ENCODE measurements at regions not wholly inside any gene's neighbourhood (a gene's known extent, or its start where the extent isn't known, plus 50 kb on each side); places are given as distances from the start of the nearest gene placed in this dataset.
"Not testable (repeated sequence)": the region's sequence is repeated elsewhere in the genome, so short reads cannot be mapped to it uniquely, and the experiment has no call there.

DNA sequence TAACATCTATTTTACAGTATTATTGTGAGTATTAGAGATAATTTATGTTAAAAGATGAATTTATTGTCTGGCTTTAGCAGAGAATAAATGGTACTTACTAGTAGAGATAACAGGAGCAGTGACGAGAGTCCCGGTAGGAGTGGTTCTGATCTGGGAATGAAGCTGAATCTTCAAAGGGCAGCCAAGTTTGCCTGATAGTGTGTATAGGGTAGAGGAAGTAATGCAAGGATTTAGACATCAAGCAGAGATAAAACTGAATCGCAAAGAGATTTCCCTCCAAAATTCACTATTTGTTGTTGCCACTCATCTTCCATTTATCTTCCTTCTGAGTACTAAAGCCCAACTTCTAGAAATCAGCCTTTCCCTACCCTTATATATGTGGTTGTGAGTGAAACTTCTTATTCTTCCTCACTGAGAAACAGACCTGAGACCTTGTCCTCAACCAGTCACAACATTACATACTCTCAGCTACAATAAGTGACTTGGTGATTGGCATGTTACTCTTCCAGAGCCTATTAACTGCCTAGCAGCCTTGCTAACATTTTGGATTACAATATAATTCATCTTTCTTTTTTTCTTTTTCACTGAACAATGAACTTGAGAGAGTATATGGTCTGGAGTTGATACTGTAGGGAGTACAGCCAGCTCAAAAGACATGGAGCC lies 692.7 kb upstream of the ZNF385D start:
- no peak overlapping the region for H3K27ac Mint-ChIP-seq
- no peak overlapping the region for H3K4me3 Mint-ChIP-seq
- no peak overlapping the region for H2BK20ac ChIP-seq (ENCODE audit: low read depth, low read length, poor library complexity, severe bottlenecking)
- no peak overlapping the region for H3K4ac ChIP-seq (ENCODE audit: low read depth, low read length)
- H4K20me1 ChIP-seq (ENCODE audit: control insufficient read depth, insufficient read depth, insufficient read length) = no peaks in the 10 kb centered on the region
- H2AK5ac ChIP-seq (ENCODE audit: insufficient read length, low read length) = no peak overlapping the region
- DNase-seq = no peak
- no peak overlapping the region for H2BK120ac ChIP-seq (ENCODE audit: low read depth, low read length, poor library complexity, severe bottlenecking)
- no peaks in the 10 kb centered on the region for H3K23me2 ChIP-seq (ENCODE audit: insufficient read length, low read depth, low read length, poor library complexity, severe bottlenecking)
- H3K56ac ChIP-seq (ENCODE audit: insufficient read length, low read depth, low read length) = no peak overlapping the region
- no peaks in the 10 kb centered on the region for H3K79me2 ChIP-seq (ENCODE audit: insufficient read depth, low read length)
- WGBS (ENCODE audit: extremely low coverage, insufficient read length, low lambda C conversion rate) = no CpG with 5 or more reads among the region's 3 CpGs
- H3K9me3 ChIP-seq (ENCODE audit: control insufficient read depth, low read depth, low read length) = no peaks in the 10 kb centered on the region
- no peak overlapping the region for H4K5ac ChIP-seq (ENCODE audit: insufficient read length, low read depth, low read length)
- no peaks in the 10 kb centered on the region for H3K36me3 Mint-ChIP-seq (ENCODE audit: insufficient read depth in 1 of 3, low read depth in 3 of 3)
- H3K18ac ChIP-seq (ENCODE audit: insufficient read length, low read depth, low read length) = no peak overlapping the region
- no peak overlapping the region for H4K8ac ChIP-seq (replicated peaks; ENCODE audit: insufficient read length, low read depth, low read length)
- H3T11ph ChIP-seq (ENCODE audit: low read length) = no peak overlapping the region
- H3K79me1 ChIP-seq (ENCODE audit: insufficient read depth, low read depth, low read length, poor library complexity, severe bottlenecking) = no peaks in the 10 kb centered on the region
- H4K91ac ChIP-seq (ENCODE audit: insufficient read length, low read depth, low read length) = no peak overlapping the region
- no peak overlapping the region for H2BK12ac ChIP-seq (ENCODE audit: insufficient read length, low read depth, low read length)
- no peaks in the 10 kb centered on the region for H3K9me3 Mint-ChIP-seq
- no peak overlapping the region for H2BK5ac ChIP-seq (ENCODE audit: insufficient read length, low read length)
- H3K4me1 Mint-ChIP-seq = no peaks in the 10 kb centered on the region
- H3K4me1 ChIP-seq (ENCODE audit: insufficient read depth, low read length) = no peaks in the 10 kb centered on the region
- no peak overlapping the region for H3K23ac ChIP-seq (ENCODE audit: insufficient read length, low read depth, low read length)
- H3K27me3 Mint-ChIP-seq (ENCODE audit: low read depth) = no peaks in the 10 kb centered on the region; the same call in 1 of the 2 replicates
- no peak overlapping the region for H3K27ac ChIP-seq (ENCODE audit: insufficient read length, low read depth, low read length)
- no peak overlapping the region for H3K14ac ChIP-seq (ENCODE audit: insufficient read depth, low read length)
- H2AFZ ChIP-seq (ENCODE audit: low read length) = no peak overlapping the region
- no peaks in the 10 kb centered on the region for H3K27me3 ChIP-seq (ENCODE audit: insufficient read depth, low read length)
- TF ChIP-seq, protein P1, sequence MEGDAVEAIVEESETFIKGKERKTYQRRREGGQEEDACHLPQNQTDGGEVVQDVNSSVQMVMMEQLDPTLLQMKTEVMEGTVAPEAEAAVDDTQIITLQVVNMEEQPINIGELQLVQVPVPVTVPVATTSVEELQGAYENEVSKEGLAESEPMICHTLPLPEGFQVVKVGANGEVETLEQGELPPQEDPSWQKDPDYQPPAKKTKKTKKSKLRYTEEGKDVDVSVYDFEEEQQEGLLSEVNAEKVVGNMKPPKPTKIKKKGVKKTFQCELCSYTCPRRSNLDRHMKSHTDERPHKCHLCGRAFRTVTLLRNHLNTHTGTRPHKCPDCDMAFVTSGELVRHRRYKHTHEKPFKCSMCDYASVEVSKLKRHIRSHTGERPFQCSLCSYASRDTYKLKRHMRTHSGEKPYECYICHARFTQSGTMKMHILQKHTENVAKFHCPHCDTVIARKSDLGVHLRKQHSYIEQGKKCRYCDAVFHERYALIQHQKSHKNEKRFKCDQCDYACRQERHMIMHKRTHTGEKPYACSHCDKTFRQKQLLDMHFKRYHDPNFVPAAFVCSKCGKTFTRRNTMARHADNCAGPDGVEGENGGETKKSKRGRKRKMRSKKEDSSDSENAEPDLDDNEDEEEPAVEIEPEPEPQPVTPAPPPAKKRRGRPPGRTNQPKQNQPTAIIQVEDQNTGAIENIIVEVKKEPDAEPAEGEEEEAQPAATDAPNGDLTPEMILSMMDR (conservative IDR thresholded peaks at IDR 0.05) = no peak
- no peak overlapping the region for H3K9ac ChIP-seq (ENCODE audit: extremely low read depth, insufficient read length, low read length)
- no peak overlapping the region for H2BK15ac ChIP-seq (ENCODE audit: low read depth, low read length)
- H3K4me2 ChIP-seq (ENCODE audit: insufficient read depth, insufficient read length, low read length) = no peak overlapping the region

DNA sequence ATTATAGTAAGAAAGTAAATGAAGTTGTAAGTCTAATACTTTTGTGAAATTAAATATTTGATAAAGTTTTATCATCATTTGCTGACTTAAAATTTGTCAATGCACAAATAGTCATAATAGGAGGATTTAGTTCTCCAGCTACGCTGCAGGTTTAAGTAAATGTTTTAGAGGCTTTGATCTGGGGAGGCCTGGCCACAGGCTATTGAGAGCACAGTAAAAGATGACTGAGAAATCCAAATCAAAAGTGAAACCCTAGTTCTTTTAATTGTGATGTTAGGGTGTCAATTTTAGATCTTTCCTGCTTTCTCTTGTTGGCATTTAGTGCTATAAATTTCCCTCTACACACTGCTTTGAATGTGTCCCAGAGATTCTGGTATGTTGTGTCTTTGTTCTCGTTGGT lies 694.3 kb upstream of the ZNF385D start:
- H4K20me1 ChIP-seq (ENCODE audit: control insufficient read depth, insufficient read depth, insufficient read length); H3K18ac ChIP-seq (ENCODE audit: insufficient read length, low read depth, low read length); H4K91ac ChIP-seq (ENCODE audit: insufficient read length, low read depth, low read length); H3K9me3 Mint-ChIP-seq; H3K27ac Mint-ChIP-seq; H3K27me3 ChIP-seq (ENCODE audit: insufficient read depth, low read length); H3K56ac ChIP-seq (ENCODE audit: insufficient read length, low read depth, low read length); H3K4me2 ChIP-seq (ENCODE audit: insufficient read depth, insufficient read length, low read length); H3K9ac ChIP-seq (ENCODE audit: extremely low read depth, insufficient read length, low read length); H3K4me1 Mint-ChIP-seq; H2BK120ac ChIP-seq (ENCODE audit: low read depth, low read length, poor library complexity, severe bottlenecking); H3K4me1 ChIP-seq (ENCODE audit: insufficient read depth, low read length); H2BK20ac ChIP-seq (ENCODE audit: low read depth, low read length, poor library complexity, severe bottlenecking); H2AFZ ChIP-seq (ENCODE audit: low read length); H3K14ac ChIP-seq (ENCODE audit: insufficient read depth, low read length); H4K8ac ChIP-seq (replicated peaks; ENCODE audit: insufficient read length, low read depth, low read length); H3K27ac ChIP-seq (ENCODE audit: insufficient read length, low read depth, low read length); H3T11ph ChIP-seq (ENCODE audit: low read length); H2AK5ac ChIP-seq (ENCODE audit: insufficient read length, low read length); H4K5ac ChIP-seq (ENCODE audit: insufficient read length, low read depth, low read length); DNase-seq; H3K4me3 Mint-ChIP-seq; H3K27me3 Mint-ChIP-seq (ENCODE audit: low read depth); H3K23ac ChIP-seq (ENCODE audit: insufficient read length, low read depth, low read length); H2BK15ac ChIP-seq (ENCODE audit: low read depth, low read length); H3K9me3 ChIP-seq (ENCODE audit: control insufficient read depth, low read depth, low read length); H3K4ac ChIP-seq (ENCODE audit: low read depth, low read length); H3K36me3 Mint-ChIP-seq (ENCODE audit: insufficient read depth in 1 of 3, low read depth in 3 of 3); H2BK12ac ChIP-seq (ENCODE audit: insufficient read length, low read depth, low read length); H2BK5ac ChIP-seq (ENCODE audit: insufficient read length, low read length); H3K23me2 ChIP-seq (ENCODE audit: insufficient read length, low read depth, low read length, poor library complexity, severe bottlenecking); H3K79me2 ChIP-seq (ENCODE audit: insufficient read depth, low read length); H3K79me1 ChIP-seq (ENCODE audit: insufficient read depth, low read depth, low read length, poor library complexity, severe bottlenecking): not testable (repeated sequence)
- WGBS (ENCODE audit: extremely low coverage, insufficient read length, low lambda C conversion rate) = no CpG with 5 or more reads among the region's 2 CpGs
